SHP77 treated with DMSO at 0.1 percent for 48 hours (cell line): ENCODE measurements at regions not wholly inside any gene's neighbourhood (a gene's known extent, or its start where the extent isn't known, plus 50 kb on each side); places are given as distances from the start of the nearest gene placed in this dataset.

Experiments used
- DNase-seq: peaks from one replicate; lab custom pipeline; 2025; lab: John Stamatoyannopoulos, UW

- no peak for DNase-seq
Measured at GRCh38 chr9:7946458-7946857, 146.9 kb upstream of the DMAC1 start.

GRCh38 chr9:7944572-7944971, 145.0 kb upstream of the DMAC1 start:
- no peak for DNase-seq

- no peak for DNase-seq
Measured at GRCh38 chr9:7937761-7938491, 138.3 kb upstream of the DMAC1 start.

GRCh38 chr9:7936996-7937395, 137.4 kb upstream of the DMAC1 start:
- no peak for DNase-seq

GRCh38 chr9:7936163-7936562, 136.6 kb upstream of the DMAC1 start:
- no peak for DNase-seq

- DNase-seq: no peak
Measured at GRCh38 chr9:7935681-7936080, 136.1 kb upstream of the DMAC1 start.

GRCh38 chr9:7932767-7933166, 133.2 kb upstream of the DMAC1 start:
- DNase-seq: no peak

- no peak for DNase-seq
Measured at GRCh38 chr9:7930613-7931012, 131.0 kb upstream of the DMAC1 start.

GRCh38 chr9:7921545-7922197, 122.1 kb upstream of the DMAC1 start:
- DNase-seq: no peak

GRCh38 chr9:7912037-7912535, 112.5 kb upstream of the DMAC1 start:
- no peak for DNase-seq

- no peak for DNase-seq
Measured at GRCh38 chr9:7910426-7911020, 110.9 kb upstream of the DMAC1 start.

- no peak for DNase-seq
Measured at GRCh38 chr9:7909537-7909936, 110.0 kb upstream of the DMAC1 start.

GRCh38 chr9:7907551-7908337, 108.2 kb upstream of the DMAC1 start:
- DNase-seq: no peak

GRCh38 chr9:7906783-7907550, 107.4 kb upstream of the DMAC1 start:
- no peak for DNase-seq

- no peak for DNase-seq
Measured at GRCh38 chr9:7901621-7902020, 102.0 kb upstream of the DMAC1 start.

GRCh38 chr9:7900541-7900940, 101.0 kb upstream of the DMAC1 start:
- no peak for DNase-seq

- no peak for DNase-seq
Measured at GRCh38 chr9:7899753-7900152, 100.2 kb upstream of the DMAC1 start.

GRCh38 chr9:7894231-7894630, 94.7 kb upstream of the DMAC1 start:
- no peak for DNase-seq

- DNase-seq: no peak
Measured at GRCh38 chr9:7892975-7893374, 93.4 kb upstream of the DMAC1 start.

GRCh38 chr9:7879551-7880245, 80.1 kb upstream of the DMAC1 start:
- DNase-seq: no peak
